Endothelial cell of umbilical vein (primary cell): ENCODE measurements at regions not wholly inside any gene's neighbourhood (a gene's known extent, or its start where the extent isn't known, plus 50 kb on each side); places are given as distances from the start of the nearest gene placed in this dataset.

Experiments
- BruUV-seq: library from RNA; stranded (reverse); fragments of 400-500 nt; replicated peaks from 2 replicates; lab custom pipeline; 2021; lab: Mats Ljungman, UMichigan
- CTCF ChIA-PET: fragments of 300-600, 350-600 bp; sonication (Branson Sonifier 250); formaldehyde crosslinking; loops from one replicate; lab custom pipeline; 2021; ENCODE audit warnings: antibody characterized with exemption, inconsistent platforms; lab: Charles Lee
- POLR2A ChIA-PET: fragments of 300-600, 350-600 bp; sonication (Branson Sonifier 250); formaldehyde crosslinking; loops from one replicate; lab custom pipeline; 2021; ENCODE audit warnings: antibody characterized with exemption, inconsistent platforms; lab: Charles Lee
- DNase-seq: peaks from one replicate; pipeline ENCODE4 v3.0.0-alpha.2; 2011; ENCODE audit warnings: low read depth, low spot score
- FAIRE-seq: peaks from 2 replicates; lab custom pipeline; 2011; peaks lifted over from hg19 to GRCh38; lab: Jason Lieb, UNC
- H2AFZ ChIP-seq: 2 replicates; pipeline ENCODE4 v1.6.0; 2012; ENCODE audit warnings: low read depth, low read length, control low read depth, inconsistent platforms
- H3K27ac ChIP-seq: 2 replicates; pipeline ENCODE4 v1.5.1; 2011; ENCODE audit warnings: low read depth, mild to moderate bottlenecking, control low read depth, low read length, moderate library complexity; ENCODE audit not compliant: insufficient read depth
- H3K27me3 ChIP-seq, 2 experiments: 2 replicates each; pipeline versions ENCODE4 v1.6.0 to v1.6.1; 2011; ENCODE audit warnings: low read length in 2 of 2, mixed read lengths in 1 of 2; ENCODE audit not compliant: control insufficient read depth in 2 of 2, insufficient read depth in 2 of 2
- H3K36me3 ChIP-seq, 2 experiments: 2 replicates in 1 of 2; 3 replicates in 1 of 2; pipeline ENCODE4 v1.5.1; 2011; ENCODE audit warnings: low read length in 2 of 2, mild to moderate bottlenecking in 1 of 2, moderate library complexity in 1 of 2; ENCODE audit not compliant: control insufficient read depth in 2 of 2, insufficient read depth in 2 of 2; ENCODE audit errors: extremely low read depth in 1 of 2
- H3K4me1 ChIP-seq: 3 replicates; pipeline ENCODE4 v1.5.1; 2011; ENCODE audit warnings: mild to moderate bottlenecking, low read length; ENCODE audit not compliant: control insufficient read depth, insufficient read depth; ENCODE audit errors: extremely low read depth
- H3K4me2 ChIP-seq: 2 replicates; pipeline ENCODE4 v1.6.1; 2011; ENCODE audit warnings: low read length, control low read depth, mixed read lengths; ENCODE audit not compliant: insufficient read depth
- H3K4me3 ChIP-seq, 3 experiments: fragments of 200-600 bp in 1 of 3; sonication (generic), shearing (Covaris generic) in 1 of 3; replicated peaks in 1 of 3; 2 replicates each; pipeline ENCODE4 v1.5.1; 2011 to 2016; ENCODE audit warnings: control low read depth in 3 of 3, low read length in 3 of 3, mild to moderate bottlenecking in 2 of 3, inconsistent platforms in 1 of 3, low read depth in 1 of 3, moderate library complexity in 1 of 3; ENCODE audit not compliant: insufficient read depth in 1 of 3
- H3K79me2 ChIP-seq: 2 replicates; pipeline ENCODE4 v1.6.0; 2012; ENCODE audit warnings: low read length, inconsistent platforms; ENCODE audit not compliant: control insufficient read depth, insufficient read depth
- H3K9ac ChIP-seq: replicated peaks from 2 replicates; pipeline ENCODE3; 2011; ENCODE audit warnings: low read length, control low read depth; ENCODE audit not compliant: insufficient read depth; ENCODE audit errors: extremely low read depth
- H3K9me1 ChIP-seq: replicated peaks from 3 replicates; pipeline ENCODE4 v1.6.0; 2011; ENCODE audit warnings: mild to moderate bottlenecking, low read length; ENCODE audit not compliant: control insufficient read depth, insufficient read depth; ENCODE audit errors: extremely low read depth
- H3K9me3 ChIP-seq: replicated peaks from 2 replicates; pipeline ENCODE4 v1.5.1; 2012; ENCODE audit warnings: low read length, inconsistent platforms; ENCODE audit not compliant: control insufficient read depth, insufficient read depth
- H4K20me1 ChIP-seq: replicated peaks from 2 replicates; pipeline ENCODE3; 2011; ENCODE audit warnings: mild to moderate bottlenecking, low read length; ENCODE audit not compliant: control insufficient read depth, insufficient read depth; ENCODE audit errors: extremely low read depth
- EZH2 ChIP-seq: IDR thresholded peaks from 2 replicates; pipeline ENCODE4 v1.6.1; 2012; ENCODE audit warnings: borderline replicate concordance, low read depth, mild to moderate bottlenecking, moderate library complexity, low read length, inconsistent platforms; ENCODE audit not compliant: severe bottlenecking
- FOS ChIP-seq: IDR thresholded peaks from 2 replicates; pipeline ENCODE4 v1.6.1; 2011; ENCODE audit warnings: mild to moderate bottlenecking, low read length, moderate library complexity, borderline replicate concordance; ENCODE audit not compliant: insufficient read depth
- GATA2 ChIP-seq: IDR thresholded peaks from 2 replicates; pipeline ENCODE4 v1.7.0; 2011; ENCODE audit warnings: low read depth, mild to moderate bottlenecking, moderate library complexity, mixed read lengths, low read length; ENCODE audit not compliant: insufficient read length, insufficient read depth
- JUN ChIP-seq: IDR thresholded peaks from 2 replicates; pipeline ENCODE4 v1.6.1; 2011; ENCODE audit warnings: borderline replicate concordance, low read depth; ENCODE audit not compliant: insufficient read length, insufficient read depth
- MYC ChIP-seq: IDR thresholded peaks from one replicate; pipeline ENCODE4 v1.6.1; 2011; ENCODE audit warnings: mild to moderate bottlenecking, low read depth, low read length
- POLR2A ChIP-seq: IDR thresholded peaks from 2 replicates; pipeline ENCODE4 v1.6.1; 2012; ENCODE audit warnings: low read depth, mild to moderate bottlenecking, control low read depth, low read length
- POLR2AphosphoS5 ChIP-seq: IDR thresholded peaks from 2 replicates; pipeline ENCODE4 v1.6.1; 2012; ENCODE audit warnings: low read depth, mild to moderate bottlenecking, control low read depth, low read length, moderate library complexity; ENCODE audit not compliant: insufficient read depth
- dilution Hi-C: fragments of 300-500 bp; cut with MboI; formaldehyde crosslinking; loops from one replicate; pipeline ENCODE4 v1.15.0; 2019; ENCODE audit warnings: low sequenced_read_pairs; ENCODE audit not compliant: extremely low pct_ligation_motif_present
- intact Hi-C: fragments of 100-400 bp; cut with micrococcal nuclease; formaldehyde crosslinking; loops from one replicate; pipeline ENCODE4 v1.10.0; 2022
- TF ChIP-seq, protein P1 (sequence below), 2 donors: IDR thresholded peaks; 1 replicate in 1 of 2; 2 replicates in 1 of 2; pipeline ENCODE4 v1.5.1; 2011; ENCODE audit warnings: low read length in 2 of 2, mild to moderate bottlenecking in 2 of 2, moderate library complexity in 2 of 2, control low read depth in 1 of 2, inconsistent platforms in 1 of 2, low read depth in 1 of 2; ENCODE audit not compliant: insufficient read depth in 1 of 2; ENCODE audit errors: extremely low read depth in 1 of 2
- TF ChIP-seq, protein P2 (sequence below): IDR thresholded peaks from 2 replicates; pipeline ENCODE4 v1.6.1; 2011; ENCODE audit not compliant: insufficient read depth, insufficient read length

GRCh38 chr6:62978920-62979319, 232.3 kb upstream of the FKBP1C start:
- Histone ChIP-seq H3K4me1 (no peaks in the 10 kb centered on the region), H3K27me3 (no peaks in the 10 kb centered on the region), H3K4me2 (no peak overlapping the region), H3K9ac (no peak overlapping the region), H4K20me1 (no peaks in the 10 kb centered on the region), H3K4me3 (no peak overlapping the region), H2AFZ (no peak overlapping the region), H3K27ac (no peak overlapping the region), H3K9me1 (no peaks in the 10 kb centered on the region), H3K36me3 (no peaks in the 10 kb centered on the region), H3K9me3 (peaks cover 2% of the 10 kb centered on the region), H3K79me2 (no peaks in the 10 kb centered on the region)
- DNase-seq (no peak), FAIRE-seq (no peak)
- TF ChIP-seq POLR2AphosphoS5 (no peak), FOS (no peak), EZH2 (no peak), POLR2A (no peak), MYC (no peak), GATA2 (no peak), JUN (no peak)
- dilution Hi-C loops (no loop called here), intact Hi-C loops (no loop called here)
- ChIA-PET CTCF (no interaction called here), POLR2A (no interaction called here)
- no TSS peak for BruUV-seq

DNA sequence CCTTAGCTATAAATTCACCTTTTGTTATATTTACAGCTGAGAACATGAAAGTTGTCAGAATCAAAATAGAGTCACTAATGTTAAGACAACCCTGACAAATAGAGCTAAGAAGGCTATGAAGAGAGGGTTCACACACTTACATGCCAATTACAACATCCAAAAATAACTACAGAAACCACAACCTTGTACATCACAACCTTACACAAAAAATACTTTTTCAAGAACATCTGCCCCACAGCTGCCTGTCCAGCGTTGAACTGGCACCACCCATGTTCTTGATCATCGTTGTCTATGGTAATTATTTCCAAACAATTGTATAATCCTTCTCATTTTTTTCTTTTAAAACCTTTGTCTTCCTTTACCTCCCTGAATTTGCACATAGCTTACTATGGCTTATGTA, 231.2 kb upstream of the FKBP1C start:
- TF ChIP-seq GATA2 (no peak), POLR2AphosphoS5 (no peak), JUN (no peak), POLR2A (no peak), MYC (no peak), EZH2 (no peak), FOS (no peak)
- TF ChIP-seq, protein P1, sequence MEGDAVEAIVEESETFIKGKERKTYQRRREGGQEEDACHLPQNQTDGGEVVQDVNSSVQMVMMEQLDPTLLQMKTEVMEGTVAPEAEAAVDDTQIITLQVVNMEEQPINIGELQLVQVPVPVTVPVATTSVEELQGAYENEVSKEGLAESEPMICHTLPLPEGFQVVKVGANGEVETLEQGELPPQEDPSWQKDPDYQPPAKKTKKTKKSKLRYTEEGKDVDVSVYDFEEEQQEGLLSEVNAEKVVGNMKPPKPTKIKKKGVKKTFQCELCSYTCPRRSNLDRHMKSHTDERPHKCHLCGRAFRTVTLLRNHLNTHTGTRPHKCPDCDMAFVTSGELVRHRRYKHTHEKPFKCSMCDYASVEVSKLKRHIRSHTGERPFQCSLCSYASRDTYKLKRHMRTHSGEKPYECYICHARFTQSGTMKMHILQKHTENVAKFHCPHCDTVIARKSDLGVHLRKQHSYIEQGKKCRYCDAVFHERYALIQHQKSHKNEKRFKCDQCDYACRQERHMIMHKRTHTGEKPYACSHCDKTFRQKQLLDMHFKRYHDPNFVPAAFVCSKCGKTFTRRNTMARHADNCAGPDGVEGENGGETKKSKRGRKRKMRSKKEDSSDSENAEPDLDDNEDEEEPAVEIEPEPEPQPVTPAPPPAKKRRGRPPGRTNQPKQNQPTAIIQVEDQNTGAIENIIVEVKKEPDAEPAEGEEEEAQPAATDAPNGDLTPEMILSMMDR (IDR thresholded peaks at IDR 0.05; ENCODE audit: extremely low read depth in 1 of 2, insufficient read depth in 1 of 2, low read depth in 1 of 2, low read length in 2 of 2), result no peak
- TF ChIP-seq, protein P2, sequence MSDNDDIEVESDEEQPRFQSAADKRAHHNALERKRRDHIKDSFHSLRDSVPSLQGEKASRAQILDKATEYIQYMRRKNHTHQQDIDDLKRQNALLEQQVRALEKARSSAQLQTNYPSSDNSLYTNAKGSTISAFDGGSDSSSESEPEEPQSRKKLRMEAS, result no peak
- FAIRE-seq (no peak), DNase-seq (no peak)
- peaks cover 2% of the 10 kb centered on the region for H3K9me3 ChIP-seq
- POLR2A ChIA-PET, result no interaction called here
- no peaks in the 10 kb centered on the region for H3K27me3 ChIP-seq
- intact Hi-C loops (no loop called here), dilution Hi-C loops (no loop called here)
- H3K36me3 ChIP-seq, result no peaks in the 10 kb centered on the region
- CTCF ChIA-PET, result no interaction called here
- no peak overlapping the region for H3K9ac ChIP-seq
- H3K4me3 ChIP-seq, result no peak overlapping the region
- no peak overlapping the region for H3K27ac ChIP-seq
- H3K4me1 ChIP-seq, result no peaks in the 10 kb centered on the region
- no peaks in the 10 kb centered on the region for H4K20me1 ChIP-seq
- H3K4me2 ChIP-seq, result no peak overlapping the region
- BruUV-seq, result no TSS peak
- H3K9me1 ChIP-seq, result no peaks in the 10 kb centered on the region
- no peaks in the 10 kb centered on the region for H3K79me2 ChIP-seq
- no peak overlapping the region for H2AFZ ChIP-seq
